Neural cell (in vitro differentiated cells): ENCODE measurements at regions not wholly inside any gene's neighbourhood (a gene's known extent, or its start where the extent isn't known, plus 50 kb on each side); places are given as distances from the start of the nearest gene placed in this dataset.

Experiments
- H2AFZ ChIP-seq: fragments of 200-600, 300-800 bp; sonication (generic), shearing (Covaris generic); 2 replicates; pipeline ENCODE4 v1.6.0; 2014; ENCODE audit warnings: low read depth, mild to moderate bottlenecking, antibody characterized with exemption, low read length, moderate library complexity
- H3F3A ChIP-seq: fragments of 200-600 bp; shearing (Covaris generic); 2 replicates; pipeline ENCODE4 v1.6.1; 2016; ENCODE audit warnings: mild to moderate bottlenecking, moderate library complexity, mixed read lengths, antibody characterized with exemption, low read length; ENCODE audit not compliant: insufficient read depth, poor library complexity, severe bottlenecking
- H3K27ac ChIP-seq: fragments of 200-600, 300-800 bp; sonication (generic), shearing (Covaris generic); 2 replicates; pipeline ENCODE4 v1.5.1; 2014; ENCODE audit warnings: mild to moderate bottlenecking, low read length, moderate library complexity
- H3K27me3 ChIP-seq: fragments of 300-800, 200-600 bp; sonication (generic), shearing (Covaris generic); 2 replicates; pipeline ENCODE4 v1.6.0; 2014; ENCODE audit warnings: mild to moderate bottlenecking, low read depth, low read length, moderate library complexity; ENCODE audit not compliant: insufficient read depth
- H3K36me3 ChIP-seq: fragments of 300-800, 200-600 bp; sonication (generic), shearing (Covaris generic); 2 replicates; pipeline ENCODE4 v1.5.1; 2014; ENCODE audit warnings: mild to moderate bottlenecking, antibody characterized with exemption, low read length, moderate library complexity; ENCODE audit not compliant: insufficient read depth
- H3K4me2 ChIP-seq: fragments of 300-800, 200-600 bp; sonication (generic), shearing (Covaris generic); 2 replicates; pipeline ENCODE4 v1.6.0; 2014; ENCODE audit warnings: mild to moderate bottlenecking, low read length
- H3K4me3 ChIP-seq: fragments of 300-800, 200-600 bp; sonication (generic), shearing (Covaris generic); 2 replicates; pipeline ENCODE4 v1.5.1; 2014; ENCODE audit warnings: mild to moderate bottlenecking, low read length, moderate library complexity
- H3K79me2 ChIP-seq: fragments of 200-600 bp; shearing (Covaris generic); replicated peaks from 2 replicates; pipeline ENCODE4 v1.6.0; 2014; ENCODE audit warnings: mild to moderate bottlenecking, low read length, moderate library complexity; ENCODE audit not compliant: insufficient read depth
- H3K9ac ChIP-seq: fragments of 300-800, 200-600 bp; sonication (generic), shearing (Covaris generic); 2 replicates; pipeline ENCODE4 v1.6.1; 2016; ENCODE audit warnings: mild to moderate bottlenecking, low read length, mixed read lengths
- H3K9me2 ChIP-seq: fragments of 200-600 bp; shearing (Covaris generic); 2 replicates; pipeline ENCODE4 v1.6.1; 2016; ENCODE audit warnings: mild to moderate bottlenecking, low read length, mixed read lengths; ENCODE audit not compliant: insufficient read depth
- H3K9me3 ChIP-seq: fragments of 200-600, 300-800 bp; sonication (generic), shearing (Covaris generic); 2 replicates; pipeline ENCODE4 v1.6.1; 2016; ENCODE audit warnings: mild to moderate bottlenecking, mixed run types, low read length, moderate library complexity, mixed read lengths
- H4K20me1 ChIP-seq: fragments of 200-600 bp; shearing (Covaris generic); 2 replicates; pipeline ENCODE4 v1.6.1; 2016; ENCODE audit warnings: mild to moderate bottlenecking, mixed run types; ENCODE audit not compliant: insufficient read depth
- EP300 ChIP-seq: fragments of 450-650 bp; conservative IDR thresholded peaks from 2 replicates; pipeline ENCODE4 v1.6.1; 2014; ENCODE audit warnings: antibody characterized with exemption, mild to moderate bottlenecking, moderate library complexity; ENCODE audit not compliant: poor library complexity, severe bottlenecking
- EZH2 ChIP-seq: fragments of 200-600, 300-800 bp; shearing (Covaris generic), sonication (generic); IDR thresholded peaks from 2 replicates; pipeline ENCODE4 v1.6.1; 2014; ENCODE audit warnings: antibody characterized with exemption, low read length, borderline replicate concordance, mild to moderate bottlenecking; ENCODE audit not compliant: insufficient read depth, poor library complexity, severe bottlenecking
- MXI1 ChIP-seq: fragments of 450-650 bp; conservative IDR thresholded peaks from 2 replicates; pipeline ENCODE4 v1.6.1; 2014; ENCODE audit warnings: antibody characterized with exemption, mild to moderate bottlenecking; ENCODE audit not compliant: poor library complexity, severe bottlenecking
- POLR2AphosphoS5 ChIP-seq: IDR thresholded peaks from 2 replicates; pipeline ENCODE4 v1.6.1; 2012
- RAD21 ChIP-seq: fragments of 450-650 bp; conservative IDR thresholded peaks from 2 replicates; pipeline ENCODE4 v1.6.1; 2014; ENCODE audit warnings: antibody characterized with exemption, mild to moderate bottlenecking, moderate library complexity
- SMC3 ChIP-seq: fragments of 450-650 bp; conservative IDR thresholded peaks from 2 replicates; pipeline ENCODE4 v1.6.1; 2014; ENCODE audit warnings: antibody characterized with exemption, mild to moderate bottlenecking, moderate library complexity; ENCODE audit not compliant: poor library complexity
- TAF1 ChIP-seq: IDR thresholded peaks from 2 replicates; pipeline ENCODE4 v1.6.1; 2012; ENCODE audit warnings: low read depth
- TF ChIP-seq, protein P1 (sequence below): IDR thresholded peaks from 2 replicates; pipeline ENCODE4 v1.6.1; 2012; ENCODE audit warnings: borderline replicate concordance
- TF ChIP-seq, protein P2 (sequence below): fragments of 450-650 bp; IDR thresholded peaks from 2 replicates; pipeline ENCODE4 v1.5.1; 2014; ENCODE audit warnings: antibody characterized with exemption, mild to moderate bottlenecking, moderate library complexity; ENCODE audit not compliant: poor library complexity, severe bottlenecking

DNA sequence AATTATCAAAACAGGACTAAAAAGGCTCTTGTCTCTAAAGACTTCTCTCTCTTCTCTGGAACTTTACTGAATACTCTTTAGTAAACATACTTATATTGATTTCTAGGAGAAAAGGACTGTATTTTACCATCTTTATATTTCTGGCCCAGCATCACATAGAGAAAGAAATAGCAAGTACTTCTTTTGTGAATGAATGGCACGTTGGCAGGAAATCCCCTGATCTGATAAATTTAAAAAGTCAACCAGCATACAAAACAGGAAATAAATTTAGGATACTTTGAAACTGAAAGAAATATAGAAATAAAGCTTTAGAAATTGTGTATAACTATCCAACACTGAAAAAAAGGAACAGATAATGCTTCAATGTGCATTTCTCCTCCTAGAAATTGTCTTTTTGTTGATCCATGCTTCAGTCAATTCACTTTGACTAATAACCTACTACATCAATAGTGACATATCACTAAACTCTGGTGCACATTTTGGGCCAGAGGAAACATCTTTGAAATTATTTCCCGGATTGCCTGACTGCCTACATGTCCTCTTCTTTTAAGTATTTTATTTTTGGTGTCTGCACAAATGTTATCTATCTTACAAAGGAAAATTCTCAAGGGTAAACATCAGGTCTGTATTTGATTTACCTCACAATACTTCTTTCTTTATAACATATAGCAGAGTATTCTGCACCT lies 183.5 kb upstream of the FSTL5 start:
- no peaks in the 10 kb centered on the region for H3K9me3 ChIP-seq
- H4K20me1 ChIP-seq: no peaks in the 10 kb centered on the region
- H3K9me2 ChIP-seq: no peaks in the 10 kb centered on the region
- no peak overlapping the region for H3K9ac ChIP-seq
- TF ChIP-seq, protein P1, sequence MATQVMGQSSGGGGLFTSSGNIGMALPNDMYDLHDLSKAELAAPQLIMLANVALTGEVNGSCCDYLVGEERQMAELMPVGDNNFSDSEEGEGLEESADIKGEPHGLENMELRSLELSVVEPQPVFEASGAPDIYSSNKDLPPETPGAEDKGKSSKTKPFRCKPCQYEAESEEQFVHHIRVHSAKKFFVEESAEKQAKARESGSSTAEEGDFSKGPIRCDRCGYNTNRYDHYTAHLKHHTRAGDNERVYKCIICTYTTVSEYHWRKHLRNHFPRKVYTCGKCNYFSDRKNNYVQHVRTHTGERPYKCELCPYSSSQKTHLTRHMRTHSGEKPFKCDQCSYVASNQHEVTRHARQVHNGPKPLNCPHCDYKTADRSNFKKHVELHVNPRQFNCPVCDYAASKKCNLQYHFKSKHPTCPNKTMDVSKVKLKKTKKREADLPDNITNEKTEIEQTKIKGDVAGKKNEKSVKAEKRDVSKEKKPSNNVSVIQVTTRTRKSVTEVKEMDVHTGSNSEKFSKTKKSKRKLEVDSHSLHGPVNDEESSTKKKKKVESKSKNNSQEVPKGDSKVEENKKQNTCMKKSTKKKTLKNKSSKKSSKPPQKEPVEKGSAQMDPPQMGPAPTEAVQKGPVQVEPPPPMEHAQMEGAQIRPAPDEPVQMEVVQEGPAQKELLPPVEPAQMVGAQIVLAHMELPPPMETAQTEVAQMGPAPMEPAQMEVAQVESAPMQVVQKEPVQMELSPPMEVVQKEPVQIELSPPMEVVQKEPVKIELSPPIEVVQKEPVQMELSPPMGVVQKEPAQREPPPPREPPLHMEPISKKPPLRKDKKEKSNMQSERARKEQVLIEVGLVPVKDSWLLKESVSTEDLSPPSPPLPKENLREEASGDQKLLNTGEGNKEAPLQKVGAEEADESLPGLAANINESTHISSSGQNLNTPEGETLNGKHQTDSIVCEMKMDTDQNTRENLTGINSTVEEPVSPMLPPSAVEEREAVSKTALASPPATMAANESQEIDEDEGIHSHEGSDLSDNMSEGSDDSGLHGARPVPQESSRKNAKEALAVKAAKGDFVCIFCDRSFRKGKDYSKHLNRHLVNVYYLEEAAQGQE: no peak
- no peak for TF ChIP-seq EP300
- no peak for TF ChIP-seq SMC3
- no peak for TF ChIP-seq MXI1
- no peak for TF ChIP-seq POLR2AphosphoS5
- TF ChIP-seq, protein P2, sequence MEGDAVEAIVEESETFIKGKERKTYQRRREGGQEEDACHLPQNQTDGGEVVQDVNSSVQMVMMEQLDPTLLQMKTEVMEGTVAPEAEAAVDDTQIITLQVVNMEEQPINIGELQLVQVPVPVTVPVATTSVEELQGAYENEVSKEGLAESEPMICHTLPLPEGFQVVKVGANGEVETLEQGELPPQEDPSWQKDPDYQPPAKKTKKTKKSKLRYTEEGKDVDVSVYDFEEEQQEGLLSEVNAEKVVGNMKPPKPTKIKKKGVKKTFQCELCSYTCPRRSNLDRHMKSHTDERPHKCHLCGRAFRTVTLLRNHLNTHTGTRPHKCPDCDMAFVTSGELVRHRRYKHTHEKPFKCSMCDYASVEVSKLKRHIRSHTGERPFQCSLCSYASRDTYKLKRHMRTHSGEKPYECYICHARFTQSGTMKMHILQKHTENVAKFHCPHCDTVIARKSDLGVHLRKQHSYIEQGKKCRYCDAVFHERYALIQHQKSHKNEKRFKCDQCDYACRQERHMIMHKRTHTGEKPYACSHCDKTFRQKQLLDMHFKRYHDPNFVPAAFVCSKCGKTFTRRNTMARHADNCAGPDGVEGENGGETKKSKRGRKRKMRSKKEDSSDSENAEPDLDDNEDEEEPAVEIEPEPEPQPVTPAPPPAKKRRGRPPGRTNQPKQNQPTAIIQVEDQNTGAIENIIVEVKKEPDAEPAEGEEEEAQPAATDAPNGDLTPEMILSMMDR: no peak
- no peak for TF ChIP-seq TAF1
- TF ChIP-seq RAD21: no peak
- TF ChIP-seq EZH2: no peak
- H3K4me2 ChIP-seq: no peak overlapping the region
- no peak overlapping the region for H3K4me3 ChIP-seq
- H3K36me3 ChIP-seq: no peaks in the 10 kb centered on the region
- H3K27ac ChIP-seq: no peak overlapping the region
- H3F3A ChIP-seq: no peaks in the 10 kb centered on the region
- no peak overlapping the region for H2AFZ ChIP-seq
- H3K27me3 ChIP-seq: no peaks in the 10 kb centered on the region
- H3K79me2 ChIP-seq: no peaks in the 10 kb centered on the region

DNA sequence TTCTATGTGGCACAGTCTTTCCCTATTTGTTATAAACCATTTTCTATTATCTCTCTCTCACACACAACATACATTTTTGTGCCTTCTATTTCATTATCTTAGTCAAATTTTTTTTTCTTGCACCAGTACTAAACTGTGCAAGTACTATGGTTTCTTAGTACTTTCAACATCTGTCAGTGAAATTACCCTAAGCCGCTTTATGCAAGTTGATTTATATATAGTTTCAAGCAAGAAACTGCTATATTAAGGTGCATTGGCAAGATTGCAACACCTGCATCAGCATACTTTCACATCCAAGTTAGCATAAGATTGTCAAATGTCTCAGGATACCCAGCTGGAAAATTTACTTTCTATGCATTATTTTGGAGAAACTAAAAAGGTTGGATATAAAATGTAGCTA lies 180.2 kb upstream of the FSTL5 start:
- H3K4me3 ChIP-seq: no peak overlapping the region
- no peaks in the 10 kb centered on the region for H3F3A ChIP-seq
- no peak overlapping the region for H2AFZ ChIP-seq
- no peaks in the 10 kb centered on the region for H4K20me1 ChIP-seq
- H3K36me3 ChIP-seq: no peaks in the 10 kb centered on the region
- TF ChIP-seq MXI1 (no peak), TAF1 (no peak), EZH2 (no peak), SMC3 (no peak), EP300 (no peak), RAD21 (no peak), POLR2AphosphoS5 (no peak)
- TF ChIP-seq, protein P1: no peak
- TF ChIP-seq, protein P2: no peak
- H3K9me3 ChIP-seq: no peaks in the 10 kb centered on the region
- H3K27ac ChIP-seq: no peak overlapping the region
- H3K79me2 ChIP-seq: no peaks in the 10 kb centered on the region
- H3K9me2 ChIP-seq: no peaks in the 10 kb centered on the region
- no peaks in the 10 kb centered on the region for H3K27me3 ChIP-seq
- no peak overlapping the region for H3K9ac ChIP-seq
- no peak overlapping the region for H3K4me2 ChIP-seq
